ENCODE measurements at regions not wholly inside any gene's neighbourhood (a gene's known extent, or its start where the extent isn't known, plus 50 kb on each side); places are given as distances from the start of the nearest gene placed in this dataset.

DNA sequence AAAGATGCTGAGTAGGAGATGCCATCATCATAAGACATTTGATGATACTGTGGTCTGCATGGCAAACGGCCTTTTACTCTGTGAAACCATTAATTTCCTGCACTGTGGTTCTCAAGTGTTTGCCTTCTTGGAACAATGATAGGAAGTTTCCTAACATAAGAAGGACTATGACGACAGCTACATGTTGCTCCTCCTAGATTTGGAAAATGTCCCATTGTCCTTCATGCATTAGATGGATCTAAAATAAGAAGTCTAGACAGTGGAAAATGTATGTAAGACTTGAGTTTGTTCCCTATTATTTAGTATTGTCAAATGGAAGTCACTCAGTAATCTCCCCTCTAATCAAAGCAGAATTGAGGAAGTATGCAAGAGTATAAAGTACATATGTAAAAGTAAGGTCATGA is 98.5 kb upstream of the TMEM170B start:
- H3K4me2 ChIP-seq (ENCODE audit: low read length): no peak overlapping the region
- H3F3A ChIP-seq (ENCODE audit: control insufficient read depth, insufficient read depth): 0 out of 2 replicates have a peak, but pooled peaks cover 2% of the 10 kb centered on the region
- no peaks in the 10 kb centered on the region for H3K27me3 ChIP-seq (ENCODE audit: control insufficient read depth, low read length)
- H3K36me3 ChIP-seq (ENCODE audit: control insufficient read depth, low read length): no peaks in the 10 kb centered on the region
- H3K4me3 ChIP-seq (ENCODE audit: low read length): no peak overlapping the region
- H3K9me3 ChIP-seq (ENCODE audit: control insufficient read depth, insufficient read depth, low read length): no peaks in the 10 kb centered on the region; the same call in 1 of the 2 replicates
- no peaks in the 10 kb centered on the region for H3K9me2 ChIP-seq (replicated peaks; ENCODE audit: control insufficient read depth, low read length)
- peaks cover 1% of the 10 kb centered on the region for H3K4me1 ChIP-seq (ENCODE audit: control insufficient read depth, low read length)
- no peaks in the 10 kb centered on the region for H3K79me2 ChIP-seq (ENCODE audit: control insufficient read depth, low read length)
- H3K27ac ChIP-seq (ENCODE audit: low read depth, low read length): no peak overlapping the region
- TF ChIP-seq EZH2phosphoT487 (IDR thresholded peaks at IDR 0.05; ENCODE audit: borderline replicate concordance, low read length): no peak
- TF ChIP-seq, protein P1, sequence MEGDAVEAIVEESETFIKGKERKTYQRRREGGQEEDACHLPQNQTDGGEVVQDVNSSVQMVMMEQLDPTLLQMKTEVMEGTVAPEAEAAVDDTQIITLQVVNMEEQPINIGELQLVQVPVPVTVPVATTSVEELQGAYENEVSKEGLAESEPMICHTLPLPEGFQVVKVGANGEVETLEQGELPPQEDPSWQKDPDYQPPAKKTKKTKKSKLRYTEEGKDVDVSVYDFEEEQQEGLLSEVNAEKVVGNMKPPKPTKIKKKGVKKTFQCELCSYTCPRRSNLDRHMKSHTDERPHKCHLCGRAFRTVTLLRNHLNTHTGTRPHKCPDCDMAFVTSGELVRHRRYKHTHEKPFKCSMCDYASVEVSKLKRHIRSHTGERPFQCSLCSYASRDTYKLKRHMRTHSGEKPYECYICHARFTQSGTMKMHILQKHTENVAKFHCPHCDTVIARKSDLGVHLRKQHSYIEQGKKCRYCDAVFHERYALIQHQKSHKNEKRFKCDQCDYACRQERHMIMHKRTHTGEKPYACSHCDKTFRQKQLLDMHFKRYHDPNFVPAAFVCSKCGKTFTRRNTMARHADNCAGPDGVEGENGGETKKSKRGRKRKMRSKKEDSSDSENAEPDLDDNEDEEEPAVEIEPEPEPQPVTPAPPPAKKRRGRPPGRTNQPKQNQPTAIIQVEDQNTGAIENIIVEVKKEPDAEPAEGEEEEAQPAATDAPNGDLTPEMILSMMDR (IDR thresholded peaks at IDR 0.05; ENCODE audit: low read depth, low read length, poor library complexity, severe bottlenecking): no peak
- no peaks in the 10 kb centered on the region for H4K20me1 ChIP-seq (ENCODE audit: control insufficient read depth, insufficient read depth, low read depth, low read length)

DNA sequence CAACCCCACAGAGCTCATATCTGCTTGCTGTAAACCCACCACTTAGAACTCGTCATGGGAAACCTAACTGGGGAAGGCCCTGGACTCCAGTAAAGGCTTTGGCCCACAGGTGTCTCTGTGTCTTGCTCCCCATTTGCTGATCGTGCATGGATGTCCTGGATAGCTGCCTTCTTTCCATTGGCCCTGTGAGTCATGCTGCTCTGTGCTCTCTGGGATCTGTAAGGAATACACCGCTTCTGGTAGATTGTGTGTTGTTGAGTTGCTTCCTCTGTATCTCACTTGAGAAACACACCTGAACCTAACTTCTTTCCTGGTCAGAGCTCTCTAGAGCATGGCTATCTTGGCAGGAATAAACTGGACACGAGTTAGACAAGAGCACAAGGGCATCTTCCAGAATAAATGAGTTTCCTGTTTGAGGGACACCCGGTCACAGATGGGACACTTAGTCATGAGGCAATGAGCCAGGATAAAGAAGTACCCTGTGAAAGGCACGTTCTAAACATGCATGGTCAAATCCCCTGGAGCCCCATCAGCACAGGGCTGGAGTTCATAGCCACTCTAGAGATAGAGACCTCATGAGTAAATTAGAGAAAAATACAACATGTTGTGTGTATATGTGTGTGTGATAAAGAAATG is 99.6 kb upstream of the TMEM170B start:
- no peak for TF ChIP-seq EZH2phosphoT487 (IDR thresholded peaks at IDR 0.05; ENCODE audit: borderline replicate concordance, low read length)
- TF ChIP-seq, protein P1 (IDR thresholded peaks at IDR 0.05; ENCODE audit: low read depth, low read length, poor library complexity, severe bottlenecking): no peak
- peaks cover 7% of the 10 kb centered on the region; the same call in 1 of the 2 replicates for H3F3A ChIP-seq (ENCODE audit: control insufficient read depth, insufficient read depth)
- H3K4me1 ChIP-seq (ENCODE audit: control insufficient read depth, low read length): peaks cover 12% of the 10 kb centered on the region
- no peak overlapping the region for H3K27ac ChIP-seq (ENCODE audit: low read depth, low read length)
- H3K36me3 ChIP-seq (ENCODE audit: control insufficient read depth, low read length): no peaks in the 10 kb centered on the region
- no peaks in the 10 kb centered on the region for H3K27me3 ChIP-seq (ENCODE audit: control insufficient read depth, low read length)
- H3K9me2 ChIP-seq (replicated peaks; ENCODE audit: control insufficient read depth, low read length): no peaks in the 10 kb centered on the region
- no peak overlapping the region for H3K4me3 ChIP-seq (ENCODE audit: low read length)
- H3K79me2 ChIP-seq (ENCODE audit: control insufficient read depth, low read length): no peaks in the 10 kb centered on the region
- no peaks in the 10 kb centered on the region for H4K20me1 ChIP-seq (ENCODE audit: control insufficient read depth, insufficient read depth, low read depth, low read length)
- no peak overlapping the region for H3K4me2 ChIP-seq (ENCODE audit: low read length)
- H3K9me3 ChIP-seq (ENCODE audit: control insufficient read depth, insufficient read depth, low read length): no peaks in the 10 kb centered on the region; the same call in 1 of the 2 replicates

DNA sequence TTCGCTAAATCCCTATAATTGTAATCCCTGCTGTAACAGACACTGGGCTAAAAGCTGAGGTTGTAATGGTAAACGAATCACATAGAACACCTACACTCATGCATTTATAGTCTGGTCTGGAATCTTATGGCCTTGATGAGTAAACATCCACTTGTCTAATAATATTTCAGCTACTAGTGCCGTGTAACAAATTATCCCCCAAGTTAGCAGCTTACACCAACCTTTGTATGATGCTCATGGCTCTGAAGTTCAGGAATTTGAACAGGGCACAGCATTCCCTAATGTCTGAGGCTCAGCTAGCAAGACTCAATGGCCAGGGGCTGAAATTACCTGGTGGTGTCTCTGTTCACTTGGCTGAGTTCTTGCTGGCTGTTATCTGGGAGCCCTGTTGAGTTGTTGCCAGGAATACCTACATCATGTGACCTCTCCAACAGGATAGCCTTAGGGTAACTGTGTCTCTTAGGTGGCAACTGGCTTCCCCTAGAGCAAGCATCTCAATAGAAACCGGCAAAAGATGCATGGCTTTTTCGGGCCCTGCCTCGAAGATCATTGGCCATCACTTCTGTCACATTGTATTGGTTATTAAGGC is 100.9 kb upstream of the TMEM170B start:
- Histone ChIP-seq H3K4me1 (ENCODE audit: control insufficient read depth, low read length) (peaks cover 25% of the 10 kb centered on the region), H4K20me1 (ENCODE audit: control insufficient read depth, insufficient read depth, low read depth, low read length) (no peaks in the 10 kb centered on the region), H3K27ac (ENCODE audit: low read depth, low read length) (no peak overlapping the region), H3K4me3 (ENCODE audit: low read length) (no peak overlapping the region), H3K27me3 (ENCODE audit: control insufficient read depth, low read length) (no peaks in the 10 kb centered on the region), H3K9me3 (ENCODE audit: control insufficient read depth, insufficient read depth, low read length) (no peaks in the 10 kb centered on the region), H3K9me2 (replicated peaks; ENCODE audit: control insufficient read depth, low read length) (no peaks in the 10 kb centered on the region), H3K36me3 (ENCODE audit: control insufficient read depth, low read length) (no peaks in the 10 kb centered on the region), H3K4me2 (ENCODE audit: low read length) (no peak overlapping the region), H3K79me2 (ENCODE audit: control insufficient read depth, low read length) (no peaks in the 10 kb centered on the region), H3F3A (ENCODE audit: control insufficient read depth, insufficient read depth) (peaks cover 8% of the 10 kb centered on the region; the same call in 1 of the 2 replicates)
- TF ChIP-seq EZH2phosphoT487 (IDR thresholded peaks at IDR 0.05; ENCODE audit: borderline replicate concordance, low read length): no peak
- TF ChIP-seq, protein P1 (IDR thresholded peaks at IDR 0.05; ENCODE audit: low read depth, low read length, poor library complexity, severe bottlenecking): no peak
